GM18507 (cell line): ENCODE measurements at regions not wholly inside any gene's neighbourhood (a gene's known extent, or its start where the extent isn't known, plus 50 kb on each side); places are given as distances from the start of the nearest gene placed in this dataset.

Experiments
- DNase-seq: peaks from one replicate; pipeline ENCODE4 v3.0.0; 2011; ENCODE audit warnings: low read depth; ENCODE audit not compliant: insufficient read length; ENCODE audit errors: extremely low spot score
- FAIRE-seq: peaks from 2 replicates; lab custom pipeline; 2011; peaks lifted over from hg19 to GRCh38; lab: Jason Lieb, UNC

DNA sequence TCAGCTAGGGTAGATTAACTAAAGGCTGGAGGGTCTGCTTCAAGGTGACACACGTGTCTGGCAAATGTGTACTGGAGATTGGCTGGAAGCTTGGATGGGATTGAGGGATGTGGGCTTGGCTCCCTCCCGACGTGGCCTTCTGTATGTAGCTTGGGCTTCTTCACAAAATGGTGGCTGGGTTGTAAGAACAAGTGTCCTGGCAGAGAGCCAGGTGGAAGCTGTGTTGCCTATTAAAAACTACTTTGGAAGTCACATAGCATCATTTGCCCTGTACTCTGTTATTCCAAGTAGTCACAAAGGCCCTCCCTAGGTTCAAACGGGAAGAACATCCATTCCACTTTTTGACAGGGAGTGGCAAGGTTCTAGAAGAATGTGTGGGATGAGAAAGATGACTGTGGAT is 174.1 kb upstream of the PRICKLE1 start:
- DNase-seq (no peak), FAIRE-seq (no peak)

- DNase-seq (no peak), FAIRE-seq (no peak)
Measured at GRCh38 chr12:42762395-42762925, 172.9 kb upstream of the PRICKLE1 start.

GRCh38 chr12:42761601-42762350 is 172.2 kb upstream of the PRICKLE1 start:
- no peak for DNase-seq
- peak; percentile 29 for FAIRE-seq

- no peak for DNase-seq
- no peak for FAIRE-seq
Measured at GRCh38 chr12:42761086-42761485, 171.5 kb upstream of the PRICKLE1 start.

GRCh38 chr12:42760550-42760949 is 171.0 kb upstream of the PRICKLE1 start:
- FAIRE-seq (peak; percentile 46), DNase-seq (no peak)

DNA sequence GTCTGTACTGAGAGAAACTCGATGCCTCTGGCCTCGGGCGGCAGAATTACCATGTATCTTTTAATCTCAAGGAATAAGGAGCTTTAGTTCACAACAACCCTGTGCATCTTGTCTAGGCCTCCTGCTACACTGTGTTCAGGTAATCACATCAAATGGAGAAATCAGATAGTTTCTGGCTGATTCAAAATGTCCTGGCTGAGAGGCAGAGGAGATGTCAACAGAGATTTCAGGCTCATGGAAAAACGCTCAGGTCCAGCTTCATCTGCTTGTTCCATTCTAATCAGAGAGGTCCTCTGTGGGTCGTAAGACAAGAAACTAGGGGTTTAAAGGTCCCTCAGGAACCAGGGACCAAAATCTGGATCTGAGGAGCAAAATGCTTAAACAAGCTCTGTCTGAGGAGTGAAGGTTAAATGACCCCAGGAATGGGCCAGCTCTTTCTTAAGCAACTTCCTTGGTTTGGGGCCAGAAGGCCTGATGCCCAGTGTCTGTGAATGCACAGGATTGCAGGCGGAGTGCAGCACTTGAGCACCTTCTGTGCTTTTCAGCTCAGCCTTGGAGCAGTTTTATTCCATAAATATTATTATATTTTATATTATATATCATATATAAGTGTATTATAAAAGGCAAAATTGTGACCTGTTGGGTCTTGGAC is 170.2 kb upstream of the PRICKLE1 start:
- DNase-seq (no peak), FAIRE-seq (no peak)

GRCh38 chr12:42758806-42759205 is 169.3 kb upstream of the PRICKLE1 start:
- DNase-seq (no peak), FAIRE-seq (no peak)

DNA sequence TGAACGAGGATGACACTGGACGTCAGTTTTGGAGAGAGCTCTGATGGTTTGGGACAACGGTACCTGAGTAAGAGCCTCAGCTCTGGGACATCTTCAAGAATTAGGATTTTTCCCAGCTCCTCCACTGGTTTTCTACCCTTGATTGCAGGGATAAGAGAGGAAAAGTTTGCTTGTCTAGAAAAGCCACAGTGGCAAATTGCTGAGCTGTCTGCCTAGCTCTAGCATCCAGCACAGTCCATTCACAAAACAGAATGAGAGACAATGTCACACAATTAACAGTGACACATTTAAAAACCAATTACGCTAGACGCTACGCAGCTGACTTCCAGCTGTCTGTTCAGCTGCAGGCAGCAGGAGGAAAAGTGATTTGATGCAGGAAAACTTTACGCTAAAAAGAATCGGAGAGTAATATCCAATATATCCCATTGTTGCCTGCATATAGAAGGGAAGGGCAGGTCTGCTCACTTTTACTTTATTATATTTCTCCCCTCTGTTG is 168.1 kb upstream of the PRICKLE1 start:
- FAIRE-seq (no peak), DNase-seq (no peak)

GRCh38 chr12:42756841-42757623 is 167.5 kb upstream of the PRICKLE1 start:
- FAIRE-seq (peak; percentile 68), DNase-seq (no peak)

GRCh38 chr12:42750356-42750755 is 160.8 kb upstream of the PRICKLE1 start:
- FAIRE-seq = no peak
- no peak for DNase-seq

- DNase-seq = no peak
- FAIRE-seq = no peak
Measured at GRCh38 chr12:42749239-42749638, 159.7 kb upstream of the PRICKLE1 start.

- FAIRE-seq = no peak
- no peak for DNase-seq
Measured at GRCh38 chr12:42744539-42745182, 155.1 kb upstream of the PRICKLE1 start.

DNA sequence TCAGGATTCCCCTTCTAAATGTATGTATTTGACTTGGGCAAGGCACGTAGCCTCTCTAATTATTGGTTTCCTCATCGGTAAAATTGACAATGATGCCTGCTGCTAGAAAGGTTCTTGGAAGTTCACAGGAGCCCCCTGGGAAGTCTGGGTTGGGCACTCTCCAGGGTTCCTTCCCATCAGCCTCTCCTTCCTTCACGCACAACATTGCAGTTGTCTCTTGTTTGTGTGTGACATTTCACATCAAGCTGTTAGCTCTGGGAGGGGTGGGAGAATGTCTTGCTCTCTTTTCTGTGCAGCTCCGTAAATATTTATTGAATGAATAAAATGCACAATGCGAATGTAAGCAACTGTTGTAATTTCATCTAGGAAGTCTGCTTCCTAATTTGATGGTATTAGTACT is 153.2 kb upstream of the PRICKLE1 start:
- no peak for DNase-seq
- FAIRE-seq = no peak

- DNase-seq (no peak), FAIRE-seq (no peak)
Measured at GRCh38 chr12:42741771-42742510, 152.4 kb upstream of the PRICKLE1 start.

DNA sequence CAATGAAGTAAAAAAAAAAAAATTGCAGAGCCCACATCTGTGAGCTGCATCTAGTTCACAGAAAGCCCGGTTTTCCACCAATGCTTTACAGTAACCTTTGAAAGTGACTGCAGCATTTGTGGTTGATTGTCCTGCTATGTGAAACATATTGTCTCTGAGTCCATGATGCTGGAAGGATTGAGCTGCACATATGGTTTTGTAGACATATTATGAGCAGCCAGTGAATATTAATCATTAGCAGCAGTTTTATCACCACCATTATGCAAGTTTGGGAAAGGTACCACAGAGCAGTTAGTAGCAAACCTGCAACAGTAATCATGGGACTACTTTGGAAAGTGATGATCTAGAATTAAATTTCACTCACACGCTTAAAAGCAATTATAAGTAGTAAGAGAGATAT is 151.5 kb upstream of the PRICKLE1 start:
- no peak for FAIRE-seq

DNA sequence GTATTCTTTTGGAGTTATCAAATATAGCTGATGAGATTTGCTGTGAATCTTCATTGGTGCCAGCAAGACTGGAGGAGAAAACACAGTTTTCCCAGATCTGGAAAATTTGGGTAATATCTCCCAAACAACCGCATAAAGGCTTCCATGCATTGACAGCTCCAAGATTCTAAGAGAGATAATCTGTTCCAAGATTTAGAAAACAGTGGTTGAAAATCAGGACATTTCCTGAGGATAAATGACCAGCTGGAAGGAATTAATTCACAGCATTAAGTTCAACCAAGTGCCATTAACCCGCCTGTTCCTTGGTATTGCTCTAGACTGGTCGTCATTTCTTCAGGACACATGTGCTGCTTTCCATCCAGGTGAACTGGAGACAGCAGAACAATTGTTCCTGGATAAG is 147.9 kb upstream of the PRICKLE1 start:
- FAIRE-seq (no peak), DNase-seq (no peak)

More for the DNA sequence above, 151.5 kb upstream of the PRICKLE1 start:
- DNase-seq = no peak

- DNase-seq (no peak), FAIRE-seq (no peak)
Measured at GRCh38 chr12:42735861-42736361, 146.4 kb upstream of the PRICKLE1 start.

GRCh38 chr12:42733911-42734310 is 144.4 kb upstream of the PRICKLE1 start:
- no peak for FAIRE-seq
- DNase-seq = no peak

GRCh38 chr12:42732908-42733411 is 143.4 kb upstream of the PRICKLE1 start:
- FAIRE-seq = no peak
- no peak for DNase-seq
